HG03378 (cell line): ENCODE measurements at regions not wholly inside any gene's neighbourhood (a gene's known extent, or its start where the extent isn't known, plus 50 kb on each side); places are given as distances from the start of the nearest gene placed in this dataset.

Experiments
- ATAC-seq: cut with Tn5 transposase; IDR thresholded peaks from one replicate; pipeline ENCODE4 v1.9.1; 2021; ENCODE audit warnings: mild to moderate bottlenecking, moderate library complexity; ENCODE audit not compliant: unreplicated experiment

GRCh38 chr10:43715334-43715733, 66.7 kb upstream of the ZNF32 start:
- ATAC-seq = no peak

GRCh38 chr10:43712821-43713584, 64.3 kb upstream of the ZNF32 start:
- no peak for ATAC-seq

GRCh38 chr10:43710772-43711471, 62.2 kb upstream of the ZNF32 start:
- no peak for ATAC-seq

GRCh38 chr10:43708262-43708661, 59.6 kb upstream of the ZNF32 start:
- ATAC-seq = no peak

GRCh38 chr10:43707770-43708169, 59.1 kb upstream of the ZNF32 start:
- ATAC-seq = no peak

- ATAC-seq = no peak
These were observed 57.5 kb upstream of the ZNF32 start for GRCh38 chr10:43706166-43706565.

- no peak for ATAC-seq
These were observed 54.6 kb upstream of the ZNF32 start for GRCh38 chr10:43703286-43703685.

GRCh38 chr10:43702936-43703281, 54.2 kb upstream of the ZNF32 start:
- no peak for ATAC-seq

- ATAC-seq = no peak
These were observed 53.7 kb upstream of the ZNF32 start for GRCh38 chr10:43702213-43702935.

GRCh38 chr10:43701295-43701694, 52.6 kb upstream of the ZNF32 start:
- ATAC-seq = no peak

GRCh38 chr10:43700306-43700705, 51.6 kb upstream of the ZNF32 start:
- ATAC-seq = no peak

- ATAC-seq = no peak
These were observed 50.8 kb upstream of the ZNF32 start for GRCh38 chr10:43699516-43699915.
